IMR-90 (cell line): ENCODE measurements at regions not wholly inside any gene's neighbourhood (a gene's known extent, or its start where the extent isn't known, plus 50 kb on each side); places are given as distances from the start of the nearest gene placed in this dataset.

ENCODE experiments used
- ATAC-seq: fragments of 200-7000 bp; cut with Tn5 transposase; 2 replicates; pipeline ENCODE4 v1.9.1; 2020; ENCODE audit warnings: low read depth, mild to moderate bottlenecking, moderate library complexity
- BruUV-seq: library from RNA; stranded (reverse); fragments of 400-500 nt; replicated peaks from 2 replicates; lab custom pipeline; 2021; lab: Mats Ljungman, UMichigan
- CTCF ChIA-PET: fragments of 300-600 bp; formaldehyde crosslinking; extraction: SDS; loops from one replicate; lab custom pipeline; 2021; ENCODE audit warnings: antibody characterized with exemption; lab: Yijun Ruan, JAX
- POLR2A ChIA-PET: fragments of 300-600 bp; sonication (Branson Sonifier 250); formaldehyde crosslinking; loops from one replicate; lab custom pipeline; 2022; ENCODE audit warnings: antibody characterized with exemption; ENCODE audit not compliant: unreplicated experiment; lab: Charles Lee
- DNase-seq: peaks from one replicate; pipeline ENCODE4 v3.0.0; 2013
- H2AFZ ChIP-seq: replicated peaks from 2 replicates; pipeline ENCODE3; 2013; ENCODE audit warnings: low read length, mild to moderate bottlenecking; ENCODE audit not compliant: poor library complexity
- H2AK5ac ChIP-seq: 2 replicates; pipeline ENCODE4 v1.6.1; 2013; ENCODE audit warnings: low read depth, low read length, inconsistent platforms
- H2AK9ac ChIP-seq: replicated peaks from 2 replicates; pipeline ENCODE3; 2013; ENCODE audit warnings: mild to moderate bottlenecking, low read depth, low read length, moderate library complexity; ENCODE audit not compliant: poor library complexity
- H2BK120ac ChIP-seq: 2 replicates; pipeline ENCODE4 v1.6.1; 2013; ENCODE audit warnings: low read depth, low read length, inconsistent platforms
- H2BK15ac ChIP-seq: 3 replicates; pipeline ENCODE4 v1.6.1; 2013; ENCODE audit warnings: low read depth, low read length, inconsistent platforms
- H2BK20ac ChIP-seq: 2 replicates; pipeline ENCODE4 v1.6.1; 2013; ENCODE audit warnings: low read depth, mild to moderate bottlenecking, inconsistent platforms, low read length, moderate library complexity
- H2BK5ac ChIP-seq: 2 replicates; pipeline ENCODE4 v1.6.1; 2013; ENCODE audit warnings: mild to moderate bottlenecking, low read depth, low read length, inconsistent platforms; ENCODE audit not compliant: poor library complexity, severe bottlenecking
- H3K14ac ChIP-seq: replicated peaks from 2 replicates; pipeline ENCODE4 v1.6.1; 2013; ENCODE audit warnings: low read depth, low read length, inconsistent platforms
- H3K18ac ChIP-seq: 2 replicates; pipeline ENCODE4 v1.6.1; 2013; ENCODE audit warnings: low read depth, low read length, control low read depth
- H3K23ac ChIP-seq: 2 replicates; pipeline ENCODE4 v1.6.1; 2013; ENCODE audit warnings: low read depth, low read length, inconsistent platforms
- H3K27ac ChIP-seq: 2 replicates; pipeline ENCODE4 v1.5.1; 2013; ENCODE audit warnings: mild to moderate bottlenecking, control low read depth, low read length; ENCODE audit not compliant: insufficient read depth
- H3K27me3 ChIP-seq: 2 replicates; pipeline ENCODE4 v1.6.1; 2013; ENCODE audit warnings: low read length; ENCODE audit not compliant: control insufficient read depth, insufficient read depth
- H3K36me3 ChIP-seq: 2 replicates; pipeline ENCODE4 v1.6.1; 2013; ENCODE audit warnings: low read length, mixed read lengths; ENCODE audit not compliant: control insufficient read depth, insufficient read depth
- H3K4ac ChIP-seq: 2 replicates; pipeline ENCODE4 v1.6.1; 2013; ENCODE audit warnings: low read depth, low read length, inconsistent platforms
- H3K4me1 ChIP-seq: 2 replicates; pipeline ENCODE4 v1.6.1; 2013; ENCODE audit warnings: low read length, mixed read lengths; ENCODE audit not compliant: control insufficient read depth, insufficient read depth
- H3K4me2 ChIP-seq: 2 replicates; pipeline ENCODE4 v1.6.1; 2013; ENCODE audit warnings: low read depth, mild to moderate bottlenecking, control low read depth, low read length, moderate library complexity
- H3K4me3 ChIP-seq: 2 replicates; pipeline ENCODE4 v1.5.1; 2013; ENCODE audit warnings: low read depth, mild to moderate bottlenecking, control low read depth, low read length, moderate library complexity; ENCODE audit not compliant: insufficient read depth
- H3K56ac ChIP-seq: 2 replicates; pipeline ENCODE4 v1.6.1; 2013; ENCODE audit warnings: low read length, inconsistent platforms; ENCODE audit not compliant: insufficient read depth; ENCODE audit errors: extremely low read depth
- H3K79me1 ChIP-seq, 2 experiments: 2 replicates each; pipeline ENCODE4 v1.6.1; 2013; ENCODE audit warnings: low read length in 2 of 2, inconsistent platforms in 1 of 2, low read depth in 1 of 2
- H3K9ac ChIP-seq: 2 replicates; pipeline ENCODE4 v1.6.1; 2013; ENCODE audit warnings: low read depth, low read length, control low read depth
- H3K9me1 ChIP-seq: 2 replicates; pipeline ENCODE4 v1.6.1; 2013; ENCODE audit warnings: low read length, inconsistent platforms; ENCODE audit not compliant: insufficient read depth
- H3K9me3 ChIP-seq: 2 replicates; pipeline ENCODE4 v1.6.1; 2013; ENCODE audit warnings: low read length; ENCODE audit not compliant: control insufficient read depth, insufficient read depth
- H4K20me1 ChIP-seq: 2 replicates; pipeline ENCODE4 v1.6.1; 2013; ENCODE audit warnings: low read length, inconsistent platforms; ENCODE audit not compliant: insufficient read depth
- H4K5ac ChIP-seq: 2 replicates; pipeline ENCODE4 v1.6.1; 2013; ENCODE audit warnings: mild to moderate bottlenecking, low read depth, low read length, control low read depth
- H4K8ac ChIP-seq, 2 experiments: 2 replicates each; pipeline ENCODE4 v1.6.1; 2013; ENCODE audit warnings: low read depth in 2 of 2, low read length in 2 of 2, control low read depth in 1 of 2, inconsistent platforms in 1 of 2
- H4K91ac ChIP-seq: 2 replicates; pipeline ENCODE4 v1.6.1; 2013; ENCODE audit warnings: low read depth, low read length, inconsistent platforms; ENCODE audit not compliant: insufficient read depth
- BHLHE40 ChIP-seq: fragments of 150-350 bp; IDR thresholded peaks from 2 replicates; pipeline ENCODE4 v1.6.1; 2016; ENCODE audit warnings: mild to moderate bottlenecking, low read depth, low read length
- CHD1 ChIP-seq: IDR thresholded peaks from 2 replicates; pipeline ENCODE4 v1.6.1; 2012; ENCODE audit warnings: low read depth, low read length, improper control_type of control experiment
- NFE2L2 ChIP-seq: fragments of 150-350 bp; IDR thresholded peaks from 2 replicates; pipeline ENCODE4 v1.6.1; 2016; ENCODE audit warnings: low read depth, mild to moderate bottlenecking, low read length
- POLR2A ChIP-seq: IDR thresholded peaks from 2 replicates; pipeline ENCODE4 v1.6.1; 2012; ENCODE audit warnings: mild to moderate bottlenecking, low read depth, low read length
- RCOR1 ChIP-seq: IDR thresholded peaks from 2 replicates; pipeline ENCODE4 v1.6.1; 2012; ENCODE audit warnings: mild to moderate bottlenecking, low read length, improper control_type of control experiment; ENCODE audit not compliant: insufficient replicate concordance
- RFX5 ChIP-seq: IDR thresholded peaks from 2 replicates; pipeline ENCODE4 v1.8.0; 2012; ENCODE audit warnings: low read depth, mild to moderate bottlenecking, low read length, moderate library complexity
- USF2 ChIP-seq: fragments of 150-350 bp; IDR thresholded peaks from 2 replicates; pipeline ENCODE4 v1.6.1; 2017; ENCODE audit warnings: mild to moderate bottlenecking, antibody characterized with exemption, low read length, low read depth
- dilution Hi-C: fragments of 300-500 bp; cut with HindIII; formaldehyde crosslinking; loops from one replicate; pipeline ENCODE4 v1.14.3; 2018; ENCODE audit warnings: low sequenced_read_pairs; ENCODE audit not compliant: unreplicated experiment
- in situ Hi-C: fragments of 300-500 bp; cut with MboI; formaldehyde crosslinking; loops from 3 replicates; pipeline ENCODE4 v1.14.3; 2019; ENCODE audit warnings: low sequenced_read_pairs, inconsistent platforms, mixed read lengths
- intact Hi-C: fragments of 100-400 bp; cut with micrococcal nuclease; formaldehyde crosslinking; loops from 2 replicates; pipeline ENCODE4 v1.10.0; 2022
- TF ChIP-seq, protein P1 (sequence below): conservative IDR thresholded peaks from 2 replicates; pipeline ENCODE4 v1.5.1; 2012; ENCODE audit warnings: mild to moderate bottlenecking, low read depth, low read length, improper control_type of control experiment

DNA sequence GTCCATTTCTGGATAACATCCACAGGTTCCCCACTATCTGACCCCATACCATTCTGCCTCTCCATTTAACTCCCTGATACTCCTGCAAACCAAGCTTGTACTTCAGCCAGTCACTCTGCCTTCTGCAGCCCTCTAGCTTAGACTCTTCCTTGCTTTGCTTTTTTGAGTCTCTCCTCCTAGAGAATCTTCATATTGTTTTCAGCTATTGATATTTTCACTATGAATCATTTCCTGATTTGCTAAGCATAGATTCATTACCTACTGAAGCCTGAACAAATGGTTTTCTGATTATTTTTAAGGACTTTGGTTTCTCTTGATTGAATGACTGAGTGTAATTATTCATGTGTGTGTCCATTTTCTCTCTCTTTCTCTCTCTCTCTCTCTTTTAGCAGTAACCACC is 2102.3 kb upstream of the CELF4 start:
- Histone ChIP-seq H2AK5ac (no peak overlapping the region), H3K23ac (no peak overlapping the region), H3K56ac (no peak overlapping the region), H4K5ac (no peak overlapping the region), H3K27ac (no peak overlapping the region), H3K36me3 (no peaks in the 10 kb centered on the region), H2AK9ac (no peak overlapping the region), H3K4me3 (no peak overlapping the region), H4K20me1 (no peaks in the 10 kb centered on the region), H3K9me1 (no peaks in the 10 kb centered on the region), H2AFZ (no peak overlapping the region), H4K91ac (no peak overlapping the region), H3K27me3 (no peaks in the 10 kb centered on the region), H4K8ac (no peak overlapping the region), H2BK20ac (no peak overlapping the region), H2BK5ac (no peak overlapping the region), H3K14ac (no peak overlapping the region), H3K79me1 (no peaks in the 10 kb centered on the region; a peak in 1 of 4 replicates), H3K9me3 (no peaks in the 10 kb centered on the region), H3K9ac (no peak overlapping the region), H3K4ac (no peak overlapping the region), H3K4me2 (no peak overlapping the region), H2BK15ac (no peak overlapping the region), H2BK120ac (no peak overlapping the region), H3K4me1 (no peaks in the 10 kb centered on the region), H3K18ac (no peak overlapping the region)
- TF ChIP-seq USF2: no peak
- no peak for TF ChIP-seq BHLHE40
- no peak for TF ChIP-seq POLR2A
- TF ChIP-seq, protein P1, sequence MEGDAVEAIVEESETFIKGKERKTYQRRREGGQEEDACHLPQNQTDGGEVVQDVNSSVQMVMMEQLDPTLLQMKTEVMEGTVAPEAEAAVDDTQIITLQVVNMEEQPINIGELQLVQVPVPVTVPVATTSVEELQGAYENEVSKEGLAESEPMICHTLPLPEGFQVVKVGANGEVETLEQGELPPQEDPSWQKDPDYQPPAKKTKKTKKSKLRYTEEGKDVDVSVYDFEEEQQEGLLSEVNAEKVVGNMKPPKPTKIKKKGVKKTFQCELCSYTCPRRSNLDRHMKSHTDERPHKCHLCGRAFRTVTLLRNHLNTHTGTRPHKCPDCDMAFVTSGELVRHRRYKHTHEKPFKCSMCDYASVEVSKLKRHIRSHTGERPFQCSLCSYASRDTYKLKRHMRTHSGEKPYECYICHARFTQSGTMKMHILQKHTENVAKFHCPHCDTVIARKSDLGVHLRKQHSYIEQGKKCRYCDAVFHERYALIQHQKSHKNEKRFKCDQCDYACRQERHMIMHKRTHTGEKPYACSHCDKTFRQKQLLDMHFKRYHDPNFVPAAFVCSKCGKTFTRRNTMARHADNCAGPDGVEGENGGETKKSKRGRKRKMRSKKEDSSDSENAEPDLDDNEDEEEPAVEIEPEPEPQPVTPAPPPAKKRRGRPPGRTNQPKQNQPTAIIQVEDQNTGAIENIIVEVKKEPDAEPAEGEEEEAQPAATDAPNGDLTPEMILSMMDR: no peak
- TF ChIP-seq RFX5: no peak
- no peak for TF ChIP-seq RCOR1
- no peak for TF ChIP-seq NFE2L2
- no peak for TF ChIP-seq CHD1
- POLR2A ChIA-PET: no interaction called here
- in situ Hi-C loops (no loop called here), intact Hi-C loops (no loop called here), dilution Hi-C loops (no loop called here)
- no TSS peak for BruUV-seq
- CTCF ChIA-PET: interaction anchor here (0.6 kb wide), 1 partner anchor 29 kb away, joined by 3 read pairs; no protein-coding TSS in a partner anchor
- DNase-seq: peak; percentile 28
- ATAC-seq: peak; percentile 32; the same call in 1 of the 2 replicates
